HepG2 (cell line): ENCODE measurements at regions not wholly inside any gene's neighbourhood (a gene's known extent, or its start where the extent isn't known, plus 50 kb on each side); places are given as distances from the start of the nearest gene placed in this dataset.

Source experiments
- BCL6 ChIP-seq: IDR thresholded peaks from 2 replicates; pipeline ENCODE4 v1.6.1; 2016; ENCODE audit warnings: missing genetic modification reagents, missing compliant biosample characterization
- CHD2 ChIP-seq: IDR thresholded peaks from 2 replicates; pipeline ENCODE4 v1.6.1; 2011; ENCODE audit warnings: low read depth, low read length, improper control_type of control experiment
- EEA1 ChIP-seq: sonication (generic); formaldehyde crosslinking; IDR thresholded peaks from 2 replicates; pipeline ENCODE4 v1.5.1; 2020; ENCODE audit warnings: mild to moderate bottlenecking, missing genetic modification reagents, borderline replicate concordance
- PHB2 ChIP-seq: fragments of 450-650 bp; IDR thresholded peaks from 2 replicates; pipeline ENCODE4 v1.6.1; 2018; ENCODE audit not compliant: partially characterized antibody
- STAG1 ChIP-seq: sonication (generic); formaldehyde crosslinking; IDR thresholded peaks from 2 replicates; pipeline ENCODE4 v1.4.0; 2020; ENCODE audit warnings: missing genetic modification reagents
- XRCC5 ChIP-seq: fragments of 200-400 bp; formaldehyde crosslinking; optimal IDR thresholded peaks from 2 replicates; pipeline ENCODE3; 2017; ENCODE audit warnings: mild to moderate bottlenecking, low read length
- ZNF253 ChIP-seq: sonication (generic); formaldehyde crosslinking; IDR thresholded peaks from 2 replicates; pipeline ENCODE4 v1.8.0; 2022; ENCODE audit warnings: mild to moderate bottlenecking, missing genetic modification reagents, borderline replicate concordance
- ZNF276 ChIP-seq: sonication (generic); formaldehyde crosslinking; IDR thresholded peaks from 2 replicates; pipeline ENCODE4 v1.4.0; 2020; ENCODE audit warnings: mild to moderate bottlenecking, low read depth, missing genetic modification reagents
- ZNF556 ChIP-seq: sonication (generic); formaldehyde crosslinking; IDR thresholded peaks from 2 replicates; pipeline ENCODE4 v1.4.0; 2020; ENCODE audit warnings: mild to moderate bottlenecking, missing genetic modification reagents, borderline replicate concordance
- TF ChIP-seq, protein P1 (sequence below): sonication (generic); formaldehyde crosslinking; IDR thresholded peaks from 2 replicates; pipeline ENCODE4 v1.4.0; 2020; ENCODE audit warnings: mild to moderate bottlenecking, missing genetic modification reagents

- TF ChIP-seq, protein P1, sequence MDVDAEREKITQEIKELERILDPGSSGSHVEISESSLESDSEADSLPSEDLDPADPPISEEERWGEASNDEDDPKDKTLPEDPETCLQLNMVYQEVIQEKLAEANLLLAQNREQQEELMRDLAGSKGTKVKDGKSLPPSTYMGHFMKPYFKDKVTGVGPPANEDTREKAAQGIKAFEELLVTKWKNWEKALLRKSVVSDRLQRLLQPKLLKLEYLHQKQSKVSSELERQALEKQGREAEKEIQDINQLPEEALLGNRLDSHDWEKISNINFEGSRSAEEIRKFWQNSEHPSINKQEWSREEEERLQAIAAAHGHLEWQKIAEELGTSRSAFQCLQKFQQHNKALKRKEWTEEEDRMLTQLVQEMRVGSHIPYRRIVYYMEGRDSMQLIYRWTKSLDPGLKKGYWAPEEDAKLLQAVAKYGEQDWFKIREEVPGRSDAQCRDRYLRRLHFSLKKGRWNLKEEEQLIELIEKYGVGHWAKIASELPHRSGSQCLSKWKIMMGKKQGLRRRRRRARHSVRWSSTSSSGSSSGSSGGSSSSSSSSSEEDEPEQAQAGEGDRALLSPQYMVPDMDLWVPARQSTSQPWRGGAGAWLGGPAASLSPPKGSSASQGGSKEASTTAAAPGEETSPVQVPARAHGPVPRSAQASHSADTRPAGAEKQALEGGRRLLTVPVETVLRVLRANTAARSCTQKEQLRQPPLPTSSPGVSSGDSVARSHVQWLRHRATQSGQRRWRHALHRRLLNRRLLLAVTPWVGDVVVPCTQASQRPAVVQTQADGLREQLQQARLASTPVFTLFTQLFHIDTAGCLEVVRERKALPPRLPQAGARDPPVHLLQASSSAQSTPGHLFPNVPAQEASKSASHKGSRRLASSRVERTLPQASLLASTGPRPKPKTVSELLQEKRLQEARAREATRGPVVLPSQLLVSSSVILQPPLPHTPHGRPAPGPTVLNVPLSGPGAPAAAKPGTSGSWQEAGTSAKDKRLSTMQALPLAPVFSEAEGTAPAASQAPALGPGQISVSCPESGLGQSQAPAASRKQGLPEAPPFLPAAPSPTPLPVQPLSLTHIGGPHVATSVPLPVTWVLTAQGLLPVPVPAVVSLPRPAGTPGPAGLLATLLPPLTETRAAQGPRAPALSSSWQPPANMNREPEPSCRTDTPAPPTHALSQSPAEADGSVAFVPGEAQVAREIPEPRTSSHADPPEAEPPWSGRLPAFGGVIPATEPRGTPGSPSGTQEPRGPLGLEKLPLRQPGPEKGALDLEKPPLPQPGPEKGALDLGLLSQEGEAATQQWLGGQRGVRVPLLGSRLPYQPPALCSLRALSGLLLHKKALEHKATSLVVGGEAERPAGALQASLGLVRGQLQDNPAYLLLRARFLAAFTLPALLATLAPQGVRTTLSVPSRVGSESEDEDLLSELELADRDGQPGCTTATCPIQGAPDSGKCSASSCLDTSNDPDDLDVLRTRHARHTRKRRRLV (CRISPR knock-in tag), result no peak
- TF ChIP-seq STAG1 (CRISPR knock-in tag) (peak; percentile 55), ZNF253 (CRISPR knock-in tag) (no peak), EEA1 (CRISPR knock-in tag) (no peak), XRCC5 (no peak), PHB2 (no peak), ZNF556 (CRISPR knock-in tag) (no peak), BCL6 (CRISPR knock-in tag) (no peak), CHD2 (no peak), ZNF276 (CRISPR knock-in tag) (no peak)
Measured at GRCh38 chr3:75001330-75001729, 386.9 kb upstream of the CNTN3 start (continued).
